ENCODE measurements at regions not wholly inside any gene's neighbourhood (a gene's known extent, or its start where the extent isn't known, plus 50 kb on each side); places are given as distances from the start of the nearest gene placed in this dataset.

GRCh38 chr6:21764989-21765388 lies 171.4 kb downstream of the SOX4 start:
- TF ChIP-seq POLR2AphosphoS5 (IDR thresholded peaks at IDR 0.05; ENCODE audit: low read depth) (no peak), CTCF (IDR thresholded peaks at IDR 0.05; ENCODE audit: insufficient read depth, low read length) (no peak), GABPA (IDR thresholded peaks at IDR 0.05; ENCODE audit: low read depth) (no peak)
